MM.1S (cell line): ENCODE measurements at regions not wholly inside any gene's neighbourhood (a gene's known extent, or its start where the extent isn't known, plus 50 kb on each side); places are given as distances from the start of the nearest gene placed in this dataset.

Source experiments
- CTCF ChIP-seq: fragments of 300-600 bp; sonication (generic); IDR thresholded peaks from 2 replicates; pipeline ENCODE4 v1.5.1; 2016; ENCODE audit warnings: antibody characterized with exemption, low read length, mixed read lengths
- EZH2phosphoT487 ChIP-seq: fragments of 300-600 bp; sonication (generic); IDR thresholded peaks from 2 replicates; pipeline ENCODE4 v1.6.1; 2018; ENCODE audit warnings: antibody characterized with exemption, low read length

GRCh38 chr9:82117026-82117811 is 128.6 kb downstream of the SPATA31D1 start:
- no peak for TF ChIP-seq CTCF
- no peak for TF ChIP-seq EZH2phosphoT487
